ENCODE measurements at regions not wholly inside any gene's neighbourhood (a gene's known extent, or its start where the extent isn't known, plus 50 kb on each side); places are given as distances from the start of the nearest gene placed in this dataset.

DNA sequence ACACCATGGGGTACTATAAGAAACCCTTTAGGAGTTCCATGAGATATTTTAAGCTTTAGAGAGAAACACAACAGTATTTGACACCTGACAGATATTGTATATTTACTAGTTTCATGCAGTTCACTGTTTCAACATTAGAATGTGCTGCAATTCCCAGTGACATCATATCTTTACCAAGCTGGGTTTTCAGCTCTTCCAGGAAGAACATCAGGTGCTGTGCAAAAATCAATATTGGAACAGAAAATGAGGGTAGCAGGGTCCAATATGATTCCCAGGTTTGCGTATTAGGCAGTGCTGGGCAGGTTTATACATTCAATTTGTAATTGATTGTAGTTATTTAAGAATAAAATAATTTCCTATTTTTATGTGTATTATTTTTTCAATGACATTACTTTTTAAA is 500.0 kb upstream of the EPHA7 start:
- TF ChIP-seq, protein P1, sequence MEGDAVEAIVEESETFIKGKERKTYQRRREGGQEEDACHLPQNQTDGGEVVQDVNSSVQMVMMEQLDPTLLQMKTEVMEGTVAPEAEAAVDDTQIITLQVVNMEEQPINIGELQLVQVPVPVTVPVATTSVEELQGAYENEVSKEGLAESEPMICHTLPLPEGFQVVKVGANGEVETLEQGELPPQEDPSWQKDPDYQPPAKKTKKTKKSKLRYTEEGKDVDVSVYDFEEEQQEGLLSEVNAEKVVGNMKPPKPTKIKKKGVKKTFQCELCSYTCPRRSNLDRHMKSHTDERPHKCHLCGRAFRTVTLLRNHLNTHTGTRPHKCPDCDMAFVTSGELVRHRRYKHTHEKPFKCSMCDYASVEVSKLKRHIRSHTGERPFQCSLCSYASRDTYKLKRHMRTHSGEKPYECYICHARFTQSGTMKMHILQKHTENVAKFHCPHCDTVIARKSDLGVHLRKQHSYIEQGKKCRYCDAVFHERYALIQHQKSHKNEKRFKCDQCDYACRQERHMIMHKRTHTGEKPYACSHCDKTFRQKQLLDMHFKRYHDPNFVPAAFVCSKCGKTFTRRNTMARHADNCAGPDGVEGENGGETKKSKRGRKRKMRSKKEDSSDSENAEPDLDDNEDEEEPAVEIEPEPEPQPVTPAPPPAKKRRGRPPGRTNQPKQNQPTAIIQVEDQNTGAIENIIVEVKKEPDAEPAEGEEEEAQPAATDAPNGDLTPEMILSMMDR (IDR thresholded peaks at IDR 0.05) = no peak
- TF ChIP-seq POLR2AphosphoS5 (IDR thresholded peaks at IDR 0.05; ENCODE audit: insufficient read depth in 1 of 2, low read depth in 1 of 2) = no peak
- no peak for TF ChIP-seq POLR2A (IDR thresholded peaks at IDR 0.05)
